Skin of body (tissue), 1 donor: ENCODE measurements at regions not wholly inside any gene's neighbourhood (a gene's known extent, or its start where the extent isn't known, plus 50 kb on each side); places are given as distances from the start of the nearest gene placed in this dataset.
"Not testable (repeated sequence)": the region's sequence is repeated elsewhere in the genome, so short reads cannot be mapped to it uniquely, and the experiment has no call there.

Experiments
- DNase-seq: peaks from one replicate; lab custom pipeline; 2025; lab: John Stamatoyannopoulos, UW

DNA sequence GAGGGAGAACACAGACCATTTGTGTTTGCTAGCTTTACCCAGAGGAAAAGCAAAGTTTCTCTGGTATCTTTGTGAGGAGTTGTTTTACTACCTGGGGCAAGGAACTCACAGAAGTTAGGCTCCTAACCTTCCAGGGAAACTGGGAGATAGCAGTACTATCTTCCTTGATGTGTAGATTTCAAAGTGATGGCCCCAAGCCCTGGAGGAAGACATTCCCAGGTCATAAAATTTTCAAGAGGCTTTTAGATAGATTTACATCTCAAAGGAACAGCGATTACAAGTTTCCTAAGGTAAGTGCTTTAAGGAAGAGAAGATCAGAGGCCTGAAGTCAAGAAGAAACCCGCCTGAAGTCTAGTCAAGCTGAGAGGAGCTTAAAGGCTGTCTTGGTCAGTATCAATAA, 1187.8 kb upstream of the TMEFF2 start:
- no peak for DNase-seq

GRCh38 chr2:193377789-193378188, 1183.1 kb upstream of the TMEFF2 start:
- no peak for DNase-seq

GRCh38 chr2:193373120-193373519, 1178.4 kb upstream of the TMEFF2 start:
- no peak for DNase-seq

GRCh38 chr2:193371200-193371599, 1176.5 kb upstream of the TMEFF2 start:
- DNase-seq = no peak

DNA sequence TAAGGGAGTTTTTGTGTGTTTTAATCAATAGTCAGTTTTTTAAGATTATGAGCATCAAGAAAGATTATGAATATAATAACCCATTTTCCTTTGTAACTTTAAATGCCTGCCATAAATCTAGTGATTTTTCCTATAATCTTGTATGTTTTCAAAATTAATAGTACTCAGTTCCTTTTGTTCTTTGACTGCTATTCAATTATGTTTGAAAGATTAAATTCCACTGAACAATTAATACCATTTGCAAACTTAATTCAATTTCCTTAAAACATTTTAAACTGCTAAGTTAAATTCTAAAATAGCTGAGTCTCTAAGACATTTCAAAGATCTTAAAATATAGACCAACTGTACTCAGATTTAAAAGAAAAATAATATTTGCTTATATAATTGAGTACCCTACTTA, 1173.9 kb upstream of the TMEFF2 start:
- DNase-seq = no peak

DNA sequence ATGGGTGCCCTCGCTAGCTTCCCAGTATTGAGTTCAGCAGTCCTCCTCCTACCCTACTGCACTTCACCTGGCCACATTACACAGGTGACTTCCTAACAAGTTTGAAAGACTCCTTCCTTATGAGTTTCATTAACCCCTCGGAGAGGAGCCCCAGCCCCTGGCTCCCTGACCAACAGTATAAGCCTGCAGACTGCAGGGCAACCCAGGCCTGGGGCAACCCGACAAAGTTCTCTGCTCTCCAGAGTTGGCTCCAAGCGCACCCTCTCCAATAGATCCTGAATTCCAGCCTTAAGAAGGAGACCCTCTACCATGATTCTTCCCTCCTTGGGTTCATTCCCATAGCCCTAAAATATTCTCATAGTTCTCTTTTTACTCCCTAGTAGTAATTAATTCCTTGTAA, 1162.8 kb upstream of the TMEFF2 start:
- DNase-seq = no peak

GRCh38 chr2:193352665-193353242, 1158.0 kb upstream of the TMEFF2 start:
- not testable (repeated sequence) for DNase-seq

- DNase-seq = no peak
Measured at GRCh38 chr2:193350509-193350908, 1155.8 kb upstream of the TMEFF2 start.

DNA sequence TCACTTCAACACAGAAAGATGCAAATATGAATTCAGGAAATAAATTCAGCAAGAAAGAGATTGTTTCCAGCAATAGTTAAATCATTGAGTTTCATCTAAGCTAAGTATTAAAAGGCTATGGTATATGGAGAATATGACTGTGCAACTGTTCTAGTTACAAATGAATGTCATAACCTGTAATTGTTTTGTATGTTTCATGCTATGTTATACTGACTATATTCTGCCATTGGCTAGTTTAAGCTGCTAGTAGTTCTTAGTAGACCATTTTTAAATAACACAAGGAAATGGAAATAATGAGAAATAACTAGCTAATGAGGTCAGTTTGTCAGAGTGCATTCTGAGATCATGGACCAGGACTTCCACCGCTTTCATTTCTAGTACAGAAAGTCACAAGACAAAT, 1154.9 kb upstream of the TMEFF2 start:
- no peak for DNase-seq

GRCh38 chr2:193348055-193348454, 1153.3 kb upstream of the TMEFF2 start:
- no peak for DNase-seq

- peak; percentile 0 for DNase-seq
Measured at GRCh38 chr2:193336781-193337180, 1142.0 kb upstream of the TMEFF2 start.

GRCh38 chr2:193334401-193334800, 1139.7 kb upstream of the TMEFF2 start:
- DNase-seq = no peak

GRCh38 chr2:193333539-193333938, 1138.8 kb upstream of the TMEFF2 start:
- no peak for DNase-seq

GRCh38 chr2:193332941-193333340, 1138.2 kb upstream of the TMEFF2 start:
- DNase-seq = no peak

DNA sequence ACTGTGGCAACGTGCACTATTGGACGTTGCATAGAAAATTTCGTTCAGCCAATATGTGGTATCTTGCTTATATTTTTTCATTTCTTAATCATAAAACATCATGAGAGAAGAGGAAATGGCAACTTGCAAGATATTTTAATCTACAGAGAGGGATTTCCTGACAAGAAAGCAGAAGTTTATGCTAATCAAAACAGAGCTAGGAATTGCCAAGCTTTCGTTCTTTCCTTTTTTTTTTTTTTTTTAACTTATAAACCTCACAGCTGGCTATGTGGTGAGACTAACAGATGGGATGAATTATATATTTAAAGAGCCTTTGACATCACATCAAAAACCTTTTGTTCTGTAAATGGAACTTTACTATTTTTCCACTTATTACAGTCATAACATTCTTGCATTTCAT, 1136.9 kb upstream of the TMEFF2 start:
- peak; percentile 5 for DNase-seq

- DNase-seq = no peak
Measured at GRCh38 chr2:193326296-193326695, 1131.6 kb upstream of the TMEFF2 start.

GRCh38 chr2:193315428-193316091, 1120.8 kb upstream of the TMEFF2 start:
- DNase-seq = no peak

DNA sequence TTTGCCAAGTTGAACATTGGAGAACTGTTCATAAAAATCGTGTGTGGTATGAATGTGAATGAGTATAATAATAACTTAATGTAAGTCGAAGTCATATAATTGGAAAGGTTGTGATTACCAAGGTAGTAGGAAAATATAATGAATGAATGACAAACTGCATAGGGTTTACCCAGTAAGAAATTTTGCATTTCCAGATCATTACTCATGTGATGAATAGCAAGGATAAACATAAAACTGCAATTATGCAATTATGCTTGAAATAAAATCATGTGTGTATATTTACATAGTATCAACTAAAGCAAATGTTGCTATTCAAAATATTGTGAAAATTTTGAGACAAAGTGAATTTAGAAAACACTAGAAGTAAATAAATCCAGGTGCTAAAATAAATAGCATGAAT, 1108.7 kb upstream of the TMEFF2 start:
- no peak for DNase-seq

DNA sequence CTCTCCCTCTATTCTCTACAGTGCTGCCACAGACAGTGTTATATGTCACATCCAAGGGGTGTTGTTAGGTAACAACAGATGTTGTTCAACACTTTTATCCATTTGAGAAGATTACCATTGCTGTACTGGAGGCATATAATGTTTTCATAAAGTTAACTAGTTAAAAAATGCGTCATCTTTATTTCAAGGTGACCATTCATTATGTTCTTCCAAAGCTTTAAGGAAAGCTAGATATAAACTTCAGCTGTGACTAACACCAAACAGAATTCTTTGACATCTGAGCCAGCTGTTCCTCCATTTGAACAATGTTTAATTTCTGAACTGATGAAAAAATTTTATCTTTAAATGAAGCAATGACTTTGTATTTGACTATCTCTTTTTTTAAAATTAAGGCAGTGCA, 1099.6 kb upstream of the TMEFF2 start:
- DNase-seq = no peak

GRCh38 chr2:193279361-193279760, 1084.6 kb upstream of the TMEFF2 start:
- no peak for DNase-seq

- DNase-seq = no peak
Measured at GRCh38 chr2:193276988-193277387, 1082.3 kb upstream of the TMEFF2 start.

GRCh38 chr2:193276560-193276959, 1081.8 kb upstream of the TMEFF2 start:
- no peak for DNase-seq

DNA sequence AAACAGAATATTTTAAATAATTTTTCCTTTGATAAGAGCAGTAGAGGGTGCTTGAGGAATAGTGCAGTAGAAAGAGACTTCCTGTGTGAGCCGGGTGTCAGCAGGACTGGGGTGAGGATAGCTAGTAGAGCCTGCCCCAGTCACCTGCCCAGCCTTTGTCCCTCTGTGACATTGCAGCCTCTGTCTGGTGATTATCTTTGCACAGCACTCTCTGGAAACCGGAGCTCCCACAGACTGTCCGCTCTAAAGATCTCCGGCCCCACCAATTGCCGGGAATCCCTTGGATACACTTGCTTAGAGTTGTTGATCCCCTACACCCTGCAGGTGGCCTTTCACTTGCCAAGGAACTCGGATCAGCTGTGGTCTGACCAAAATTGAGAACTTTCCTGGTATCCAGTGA, 1081.3 kb upstream of the TMEFF2 start:
- no peak for DNase-seq

GRCh38 chr2:193272011-193272410, 1077.3 kb upstream of the TMEFF2 start:
- no peak for DNase-seq
